WERI-Rb-1 (cell line): ENCODE measurements at regions not wholly inside any gene's neighbourhood (a gene's known extent, or its start where the extent isn't known, plus 50 kb on each side); places are given as distances from the start of the nearest gene placed in this dataset.
A peak's percentile ranks its signal among the peaks of the same experiment; 100 is the strongest.
"Not testable (repeated sequence)": the region's sequence is repeated elsewhere in the genome, so short reads cannot be mapped to it uniquely, and the experiment has no call there.

Source experiments
- DNase-seq: peaks from one replicate; pipeline ENCODE4 v3.0.0-alpha.2; 2020
- H3K27ac ChIP-seq: fragments of 250-450 bp; sonication (Bioruptor Pico); 2 replicates; pipeline ENCODE4 v1.5.1; 2020; ENCODE audit warnings: mild to moderate bottlenecking, moderate library complexity
- H3K27me3 ChIP-seq: fragments of 250-450 bp; sonication (Bioruptor Pico); 2 replicates; pipeline ENCODE4 v1.5.1; 2021; ENCODE audit warnings: mild to moderate bottlenecking, low read depth, moderate library complexity; ENCODE audit not compliant: insufficient read depth, severe bottlenecking
- H3K36me3 ChIP-seq: fragments of 250-450 bp; sonication (Bioruptor Pico); 2 replicates; pipeline ENCODE4 v1.5.1; 2020; ENCODE audit warnings: mild to moderate bottlenecking, moderate library complexity
- H3K4me3 ChIP-seq: 2 replicates; pipeline ENCODE4 v1.5.1; 2011; ENCODE audit warnings: low read depth, mild to moderate bottlenecking, control low read depth, low read length
- H3K9me3 ChIP-seq: fragments of 250-450 bp; sonication (Bioruptor Pico); 2 replicates; pipeline ENCODE4 v1.5.1; 2021; ENCODE audit warnings: mild to moderate bottlenecking, moderate library complexity; ENCODE audit not compliant: severe bottlenecking
- TF ChIP-seq, protein P1 (sequence below): IDR thresholded peaks from 2 replicates; pipeline ENCODE4 v1.5.1; 2011; ENCODE audit warnings: low read depth, mild to moderate bottlenecking, control low read depth, inconsistent platforms, low read length

DNA sequence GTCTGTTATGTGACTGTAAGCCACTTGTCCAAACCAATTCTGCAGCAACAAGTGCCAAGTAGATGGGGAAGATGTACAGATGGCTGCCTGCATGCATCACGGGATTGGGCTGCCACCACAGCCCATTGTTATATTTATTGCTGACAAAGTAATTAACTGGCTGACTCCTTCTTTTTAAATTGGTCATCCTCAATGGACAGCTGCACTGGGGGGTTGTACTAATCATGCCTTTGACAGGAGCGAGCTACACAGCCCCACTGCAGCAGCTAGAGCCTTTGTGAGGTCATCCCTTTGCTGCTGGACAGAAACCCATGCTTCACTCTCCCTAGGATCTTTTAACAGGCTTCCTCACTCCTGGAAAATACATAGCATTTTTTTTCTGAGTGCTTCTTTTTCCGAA, 146.7 kb upstream of the CXXC4 start:
- DNase-seq = peak; percentile 84
- H3K9me3 ChIP-seq = no peaks in the 10 kb centered on the region
- H3K4me3 ChIP-seq = no peak overlapping the region
- peak overlapping the region; percentile 36 for H3K27ac ChIP-seq
- no peaks in the 10 kb centered on the region for H3K36me3 ChIP-seq
- H3K27me3 ChIP-seq = no peaks in the 10 kb centered on the region
- TF ChIP-seq, protein P1, sequence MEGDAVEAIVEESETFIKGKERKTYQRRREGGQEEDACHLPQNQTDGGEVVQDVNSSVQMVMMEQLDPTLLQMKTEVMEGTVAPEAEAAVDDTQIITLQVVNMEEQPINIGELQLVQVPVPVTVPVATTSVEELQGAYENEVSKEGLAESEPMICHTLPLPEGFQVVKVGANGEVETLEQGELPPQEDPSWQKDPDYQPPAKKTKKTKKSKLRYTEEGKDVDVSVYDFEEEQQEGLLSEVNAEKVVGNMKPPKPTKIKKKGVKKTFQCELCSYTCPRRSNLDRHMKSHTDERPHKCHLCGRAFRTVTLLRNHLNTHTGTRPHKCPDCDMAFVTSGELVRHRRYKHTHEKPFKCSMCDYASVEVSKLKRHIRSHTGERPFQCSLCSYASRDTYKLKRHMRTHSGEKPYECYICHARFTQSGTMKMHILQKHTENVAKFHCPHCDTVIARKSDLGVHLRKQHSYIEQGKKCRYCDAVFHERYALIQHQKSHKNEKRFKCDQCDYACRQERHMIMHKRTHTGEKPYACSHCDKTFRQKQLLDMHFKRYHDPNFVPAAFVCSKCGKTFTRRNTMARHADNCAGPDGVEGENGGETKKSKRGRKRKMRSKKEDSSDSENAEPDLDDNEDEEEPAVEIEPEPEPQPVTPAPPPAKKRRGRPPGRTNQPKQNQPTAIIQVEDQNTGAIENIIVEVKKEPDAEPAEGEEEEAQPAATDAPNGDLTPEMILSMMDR = no peak

DNA sequence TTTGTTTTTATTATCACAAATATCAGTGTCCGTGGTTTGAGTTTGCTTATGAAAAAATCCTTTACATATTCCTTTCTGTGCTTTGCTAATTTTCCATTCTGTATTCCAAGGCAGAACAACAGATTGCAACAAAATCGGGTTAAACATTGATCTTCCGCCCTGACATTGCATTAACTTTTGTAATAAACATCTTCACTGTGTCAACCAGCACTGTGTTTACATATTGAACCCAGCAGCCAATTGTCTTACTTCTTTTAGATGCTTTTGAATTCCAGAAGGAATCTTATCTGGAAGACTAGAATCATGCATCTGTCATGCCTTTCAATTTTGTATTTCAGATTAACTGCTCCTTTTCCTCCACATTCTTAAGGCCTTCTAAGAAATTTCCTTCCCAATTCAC, 147.8 kb upstream of the CXXC4 start:
- no peak for DNase-seq
- TF ChIP-seq, protein P1 = no peak
- H3K27me3 ChIP-seq = no peaks in the 10 kb centered on the region
- H3K9me3 ChIP-seq = no peaks in the 10 kb centered on the region
- no peak overlapping the region for H3K4me3 ChIP-seq
- no peaks in the 10 kb centered on the region for H3K36me3 ChIP-seq
- no peak overlapping the region for H3K27ac ChIP-seq

DNA sequence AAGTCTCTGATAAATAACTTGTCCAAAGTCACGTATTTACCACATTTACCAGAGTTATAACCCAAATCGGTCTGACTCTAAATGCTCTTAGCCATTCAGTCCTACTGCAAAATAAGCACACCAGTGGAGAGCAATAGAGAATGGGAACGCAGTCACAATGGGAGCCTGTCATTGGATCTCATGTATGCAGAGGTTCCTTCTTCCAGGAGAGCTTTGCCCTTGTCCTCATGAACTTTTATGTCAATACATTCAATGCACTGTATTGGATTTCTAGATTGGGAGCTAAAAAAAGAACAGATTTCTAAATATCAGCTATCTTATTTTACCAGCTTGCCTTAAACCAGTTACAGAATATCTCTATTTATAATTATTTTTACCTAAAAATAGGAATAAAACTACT, 149.1 kb upstream of the CXXC4 start:
- DNase-seq = no peak
- H3K27ac ChIP-seq = no peak overlapping the region
- H3K36me3 ChIP-seq = no peaks in the 10 kb centered on the region
- no peak overlapping the region for H3K4me3 ChIP-seq
- no peaks in the 10 kb centered on the region for H3K9me3 ChIP-seq
- TF ChIP-seq, protein P1 = no peak
- no peaks in the 10 kb centered on the region for H3K27me3 ChIP-seq

DNA sequence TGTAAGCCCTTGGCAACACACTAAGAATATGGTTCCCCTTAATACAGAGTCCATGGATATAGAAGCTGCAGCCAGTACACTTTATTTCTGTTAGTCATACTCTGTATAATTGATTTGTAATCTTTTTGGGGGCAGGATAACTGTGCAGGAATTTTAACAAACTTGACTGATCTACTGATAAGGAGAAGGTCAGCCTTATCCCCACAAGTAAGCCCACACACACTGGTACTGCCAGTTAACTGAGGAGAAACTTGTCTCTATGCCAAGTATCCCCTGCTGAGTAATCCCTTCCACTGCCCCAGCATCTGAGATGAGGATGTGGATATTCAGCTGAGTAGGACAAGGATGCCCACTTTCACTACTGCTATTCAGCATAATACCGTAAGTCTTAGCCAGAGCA, 154.9 kb upstream of the CXXC4 start:
- TF ChIP-seq, protein P1 = no peak
- Histone ChIP-seq H3K27ac (no peak overlapping the region), H3K9me3 (no peaks in the 10 kb centered on the region), H3K36me3 (no peaks in the 10 kb centered on the region), H3K4me3 (no peak overlapping the region), H3K27me3 (no peaks in the 10 kb centered on the region)
- DNase-seq = no peak

DNA sequence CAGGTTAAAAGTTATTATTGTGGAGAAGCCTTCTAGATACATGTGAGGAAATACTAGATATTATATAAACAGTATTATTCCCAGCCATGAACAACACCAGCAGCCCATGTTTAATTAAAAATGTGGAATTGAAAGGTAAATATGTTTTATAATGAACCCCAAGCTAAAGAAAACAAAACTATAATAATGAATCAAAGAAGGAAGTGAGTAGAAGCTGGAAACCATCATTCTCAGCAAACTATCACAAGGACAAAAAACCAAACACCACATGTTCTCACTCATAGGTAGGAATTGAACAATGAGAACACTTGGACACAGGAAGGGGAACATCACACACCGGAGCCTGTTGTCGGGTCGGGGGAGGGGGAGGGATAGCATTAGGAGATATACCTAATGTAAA, 167.6 kb upstream of the CXXC4 start:
- H3K36me3 ChIP-seq, H3K27me3 ChIP-seq, H3K27ac ChIP-seq, H3K9me3 ChIP-seq, DNase-seq, H3K4me3 ChIP-seq: not testable (repeated sequence)

DNA sequence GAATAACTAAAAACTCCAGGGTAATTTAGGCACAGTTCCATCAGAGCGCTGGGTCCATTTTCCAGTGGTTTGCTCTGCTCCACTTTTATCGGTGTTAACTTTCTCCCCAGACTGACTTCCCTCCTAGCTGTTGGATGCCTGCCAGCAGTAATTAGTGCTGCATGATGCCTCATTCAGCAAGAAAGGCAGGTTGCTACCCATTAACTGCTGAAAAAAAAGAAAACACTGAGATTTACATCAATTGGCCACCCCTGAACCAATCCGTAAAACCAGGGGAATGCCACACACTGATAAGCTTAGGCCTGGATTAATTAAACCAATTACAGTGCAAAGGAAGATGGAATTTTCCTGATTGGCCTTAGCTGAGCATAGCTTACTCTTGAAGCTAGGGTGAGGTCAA, 182.4 kb upstream of the CXXC4 start:
- TF ChIP-seq, protein P1 = no peak
- Histone ChIP-seq H3K27me3 (no peaks in the 10 kb centered on the region), H3K9me3 (no peaks in the 10 kb centered on the region), H3K27ac (no peak overlapping the region), H3K36me3 (no peaks in the 10 kb centered on the region), H3K4me3 (no peak overlapping the region)
- no peak for DNase-seq
